ENCODE measurements at regions not wholly inside any gene's neighbourhood (a gene's known extent, or its start where the extent isn't known, plus 50 kb on each side); places are given as distances from the start of the nearest gene placed in this dataset.
"Not testable (repeated sequence)": the region's sequence is repeated elsewhere in the genome, so short reads cannot be mapped to it uniquely, and the experiment has no call there.

- Mint-ChIP-seq H3K27ac (no peak overlapping the region), H3K36me3 (ENCODE audit: low read depth) (no peaks in the 10 kb centered on the region), H3K27me3 (ENCODE audit: low read depth, poor library complexity) (peaks cover 30% of the 10 kb centered on the region), H3K4me1 (peaks cover 22% of the 10 kb centered on the region), H3K9me3 (peaks cover 14% of the 10 kb centered on the region), H3K4me3 (no peak overlapping the region)
- no peak for DNase-seq
- no peak for TF ChIP-seq CTCF (IDR thresholded peaks at IDR 0.05)
Observed at GRCh38 chr14:99035268-99035667, 236.7 kb downstream of the BCL11B start.

GRCh38 chr14:99035712-99036610 lies 236.0 kb downstream of the BCL11B start:
- Mint-ChIP-seq H3K9me3 (peaks cover 14% of the 10 kb centered on the region), H3K36me3 (ENCODE audit: low read depth) (no peaks in the 10 kb centered on the region), H3K27me3 (ENCODE audit: low read depth, poor library complexity) (peaks cover 26% of the 10 kb centered on the region), H3K4me3 (no peak overlapping the region), H3K27ac (no peak overlapping the region), H3K4me1 (peaks cover 22% of the 10 kb centered on the region)
- DNase-seq = peak; percentile 65
- TF ChIP-seq CTCF (IDR thresholded peaks at IDR 0.05) = no peak

GRCh38 chr14:99036611-99037293 lies 235.2 kb downstream of the BCL11B start:
- no peak for DNase-seq
- Mint-ChIP-seq H3K36me3 (ENCODE audit: low read depth) (no peaks in the 10 kb centered on the region), H3K27me3 (ENCODE audit: low read depth, poor library complexity) (peaks cover 29% of the 10 kb centered on the region), H3K4me1 (peaks cover 22% of the 10 kb centered on the region), H3K9me3 (peaks cover 14% of the 10 kb centered on the region), H3K27ac (no peak overlapping the region), H3K4me3 (no peak overlapping the region)
- no peak for TF ChIP-seq CTCF (IDR thresholded peaks at IDR 0.05)

GRCh38 chr14:99037326-99037725 lies 234.7 kb downstream of the BCL11B start:
- H3K9me3 Mint-ChIP-seq; H3K27ac Mint-ChIP-seq; H3K36me3 Mint-ChIP-seq (ENCODE audit: low read depth); H3K4me3 Mint-ChIP-seq; DNase-seq: not testable (repeated sequence)
- Mint-ChIP-seq H3K4me1 (peaks cover 22% of the 10 kb centered on the region), H3K27me3 (ENCODE audit: low read depth, poor library complexity) (peaks cover 29% of the 10 kb centered on the region)

- Mint-ChIP-seq H3K4me1 (peaks cover 21% of the 10 kb centered on the region), H3K36me3 (ENCODE audit: low read depth) (no peaks in the 10 kb centered on the region), H3K4me3 (no peak overlapping the region), H3K27ac (no peak overlapping the region), H3K9me3 (peaks cover 3% of the 10 kb centered on the region), H3K27me3 (ENCODE audit: low read depth, poor library complexity) (peaks cover 29% of the 10 kb centered on the region)
- peak; percentile 40 for TF ChIP-seq CTCF (IDR thresholded peaks at IDR 0.05)
- peak; percentile 24 for DNase-seq
Observed at GRCh38 chr14:99037777-99038430, 234.1 kb downstream of the BCL11B start.

- no peak for TF ChIP-seq CTCF (IDR thresholded peaks at IDR 0.05)
- Mint-ChIP-seq H3K36me3 (ENCODE audit: low read depth) (no peaks in the 10 kb centered on the region), H3K4me1 (peaks cover 17% of the 10 kb centered on the region), H3K9me3 (no peaks in the 10 kb centered on the region), H3K27ac (no peak overlapping the region), H3K4me3 (no peak overlapping the region), H3K27me3 (ENCODE audit: low read depth, poor library complexity) (peaks cover 24% of the 10 kb centered on the region)
- no peak for DNase-seq
Observed at GRCh38 chr14:99038431-99038820, 233.6 kb downstream of the BCL11B start.

Measured in nephron progenitor cell (in vitro differentiated cells).